ENCODE measurements at regions not wholly inside any gene's neighbourhood (a gene's known extent, or its start where the extent isn't known, plus 50 kb on each side); places are given as distances from the start of the nearest gene placed in this dataset.
A peak's percentile ranks its signal among the peaks of the same experiment; 100 is the strongest.
"Not testable (repeated sequence)": the region's sequence is repeated elsewhere in the genome, so short reads cannot be mapped to it uniquely, and the experiment has no call there.

DNA sequence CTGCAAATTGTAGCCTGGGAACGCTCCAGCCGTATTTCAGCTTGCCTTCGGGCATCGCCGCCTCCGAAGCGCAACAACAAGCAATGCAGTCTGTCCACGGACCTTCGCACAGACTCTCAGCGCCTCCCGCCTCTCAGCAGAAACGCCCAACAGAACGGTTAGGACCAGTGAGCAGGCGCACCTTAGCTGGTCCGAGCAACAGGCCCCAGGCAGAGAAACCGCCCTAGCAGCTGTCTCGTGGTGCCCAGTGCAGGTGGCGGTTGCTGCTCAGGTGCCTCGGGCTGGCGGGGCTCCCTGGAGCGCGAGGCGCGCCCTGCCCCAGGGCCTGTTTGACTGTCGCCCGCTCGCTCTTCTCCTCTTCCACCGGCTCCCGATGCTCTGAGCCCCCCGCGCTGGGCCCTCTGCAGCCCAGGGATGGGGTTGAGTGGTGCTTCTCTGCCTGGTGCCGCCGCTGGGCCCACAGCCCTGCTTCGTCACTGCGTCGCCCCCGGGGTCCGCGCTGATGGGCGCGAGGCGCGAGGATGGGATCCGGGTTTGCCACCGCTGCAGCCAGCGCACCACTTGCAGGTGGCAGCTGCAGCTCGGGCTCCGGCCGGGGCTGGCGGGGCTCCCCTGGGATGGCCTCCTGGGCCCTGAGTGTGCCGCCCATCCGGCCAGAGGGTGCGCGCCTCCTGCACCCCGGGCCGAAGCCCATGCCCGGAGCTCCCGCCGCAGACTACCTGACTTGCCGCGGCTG, 268.4 kb upstream of the FRG2C start:
- no peak for DNase-seq (ENCODE audit: extremely low read depth, low read depth)
- TF ChIP-seq, protein P1, sequence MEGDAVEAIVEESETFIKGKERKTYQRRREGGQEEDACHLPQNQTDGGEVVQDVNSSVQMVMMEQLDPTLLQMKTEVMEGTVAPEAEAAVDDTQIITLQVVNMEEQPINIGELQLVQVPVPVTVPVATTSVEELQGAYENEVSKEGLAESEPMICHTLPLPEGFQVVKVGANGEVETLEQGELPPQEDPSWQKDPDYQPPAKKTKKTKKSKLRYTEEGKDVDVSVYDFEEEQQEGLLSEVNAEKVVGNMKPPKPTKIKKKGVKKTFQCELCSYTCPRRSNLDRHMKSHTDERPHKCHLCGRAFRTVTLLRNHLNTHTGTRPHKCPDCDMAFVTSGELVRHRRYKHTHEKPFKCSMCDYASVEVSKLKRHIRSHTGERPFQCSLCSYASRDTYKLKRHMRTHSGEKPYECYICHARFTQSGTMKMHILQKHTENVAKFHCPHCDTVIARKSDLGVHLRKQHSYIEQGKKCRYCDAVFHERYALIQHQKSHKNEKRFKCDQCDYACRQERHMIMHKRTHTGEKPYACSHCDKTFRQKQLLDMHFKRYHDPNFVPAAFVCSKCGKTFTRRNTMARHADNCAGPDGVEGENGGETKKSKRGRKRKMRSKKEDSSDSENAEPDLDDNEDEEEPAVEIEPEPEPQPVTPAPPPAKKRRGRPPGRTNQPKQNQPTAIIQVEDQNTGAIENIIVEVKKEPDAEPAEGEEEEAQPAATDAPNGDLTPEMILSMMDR (IDR thresholded peaks at IDR 0.05; ENCODE audit: low read depth, low read length): no peak

DNA sequence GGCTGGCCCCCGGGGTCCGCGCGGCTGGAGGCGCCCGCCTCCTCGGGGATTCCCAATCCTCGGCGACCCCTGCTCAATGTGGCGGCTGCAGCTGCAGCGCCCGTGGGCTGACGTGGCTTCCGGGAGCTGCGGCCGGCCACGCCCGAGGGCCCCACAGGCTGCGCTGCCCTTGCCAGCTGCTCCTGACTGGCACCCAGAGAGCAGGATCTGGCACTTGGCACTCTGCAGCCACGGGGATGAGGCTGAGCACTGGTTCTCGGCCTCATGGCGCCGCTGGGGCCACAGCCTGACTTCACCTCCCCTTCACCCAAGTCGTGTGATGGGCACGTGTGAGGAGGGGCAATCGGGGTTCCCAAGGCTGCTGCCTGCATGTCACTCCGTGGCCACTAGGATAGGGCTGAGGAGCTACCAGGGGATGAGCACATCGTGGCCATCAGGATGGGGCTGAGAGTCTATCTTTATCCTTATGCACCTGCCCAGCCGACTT, 267.8 kb upstream of the FRG2C start:
- no peak for DNase-seq (ENCODE audit: extremely low read depth, low read depth)
- TF ChIP-seq, protein P1 (IDR thresholded peaks at IDR 0.05; ENCODE audit: low read depth, low read length): no peak

DNA sequence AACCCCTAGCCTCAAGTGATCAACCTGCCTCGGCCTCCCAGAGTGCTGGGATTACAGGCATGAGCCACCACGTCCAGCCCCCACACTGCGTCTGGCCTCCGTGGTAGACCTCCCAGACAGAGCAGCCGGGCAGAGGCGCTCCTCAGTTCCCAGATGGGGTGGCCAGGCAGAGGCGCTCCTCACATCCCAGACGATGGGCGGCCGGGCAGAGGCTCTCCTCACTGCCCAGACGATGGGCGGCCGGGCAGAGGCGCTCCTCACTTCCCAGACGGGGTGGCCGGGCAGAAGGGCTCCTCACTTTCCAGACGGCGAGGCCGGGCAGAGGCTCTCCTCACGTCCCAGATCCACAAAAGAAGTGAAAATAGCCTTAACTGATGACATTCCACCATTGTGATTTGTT, 266.6 kb upstream of the FRG2C start:
- DNase-seq (ENCODE audit: extremely low read depth, low read depth): not testable (repeated sequence)

DNA sequence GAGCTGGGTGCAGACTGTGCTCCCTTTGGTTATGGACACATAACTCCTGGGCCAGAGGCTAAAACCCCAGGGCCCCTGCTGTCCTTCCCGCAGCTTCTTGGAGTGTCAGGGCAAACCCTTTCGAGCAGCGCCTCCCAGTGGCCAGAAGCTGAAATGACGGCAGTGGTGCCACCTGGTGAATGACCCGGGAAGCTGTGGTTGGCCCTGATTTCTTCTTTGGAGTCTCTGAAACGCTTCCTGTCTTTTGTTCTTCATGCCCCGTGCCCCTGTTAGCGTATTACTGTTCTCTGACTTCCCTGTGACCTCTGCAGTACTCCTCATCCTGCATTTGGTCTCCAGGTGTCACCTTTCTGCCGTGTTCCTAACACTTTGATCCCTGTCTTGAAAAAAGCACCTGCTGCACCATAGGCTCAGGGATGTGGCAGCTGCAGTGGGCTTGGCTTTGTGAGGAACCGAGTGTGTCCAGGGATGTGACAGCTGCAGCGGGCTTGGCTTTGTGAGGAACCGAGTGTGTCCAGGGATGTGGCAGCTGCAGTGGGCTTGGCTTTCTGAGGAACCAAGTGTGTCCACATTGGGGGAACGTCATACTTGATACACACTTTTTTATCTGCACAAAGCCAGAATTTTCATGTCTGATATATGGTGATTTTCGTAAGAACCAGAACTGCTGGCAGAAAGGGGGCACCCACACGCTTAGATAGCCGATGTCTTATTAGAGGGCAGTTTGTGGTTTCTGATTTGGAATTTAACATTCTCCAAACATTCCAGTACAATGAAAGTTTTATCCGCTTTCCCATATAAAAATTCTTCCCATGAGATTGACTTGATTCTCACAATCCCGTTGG, 241.8 kb upstream of the FRG2C start:
- TF ChIP-seq, protein P1 (IDR thresholded peaks at IDR 0.05; ENCODE audit: low read depth, low read length): peak; percentile 52
- DNase-seq (ENCODE audit: extremely low read depth, low read depth): not testable (repeated sequence)

DNA sequence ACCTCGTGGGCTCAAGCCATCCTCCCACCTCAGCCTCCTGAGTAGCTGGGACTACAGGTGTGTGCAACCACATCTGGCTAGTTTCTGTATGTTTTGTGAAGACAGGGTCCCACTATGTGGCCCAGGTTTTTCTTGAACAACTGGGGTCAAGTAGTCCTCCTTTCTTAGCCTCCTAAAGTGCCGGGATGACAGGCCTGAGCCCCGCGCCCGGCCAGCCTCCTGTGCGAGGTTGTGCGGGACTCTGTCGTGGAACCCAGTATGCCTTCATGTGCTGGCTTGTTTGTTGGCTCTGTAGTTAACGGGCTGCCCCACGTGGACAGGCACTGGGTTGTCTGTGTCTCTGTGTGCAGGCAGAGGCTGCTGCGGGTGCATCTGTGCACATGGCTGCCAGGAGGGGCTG, 238.7 kb upstream of the FRG2C start:
- not testable (repeated sequence) for DNase-seq (ENCODE audit: extremely low read depth, low read depth)

DNA sequence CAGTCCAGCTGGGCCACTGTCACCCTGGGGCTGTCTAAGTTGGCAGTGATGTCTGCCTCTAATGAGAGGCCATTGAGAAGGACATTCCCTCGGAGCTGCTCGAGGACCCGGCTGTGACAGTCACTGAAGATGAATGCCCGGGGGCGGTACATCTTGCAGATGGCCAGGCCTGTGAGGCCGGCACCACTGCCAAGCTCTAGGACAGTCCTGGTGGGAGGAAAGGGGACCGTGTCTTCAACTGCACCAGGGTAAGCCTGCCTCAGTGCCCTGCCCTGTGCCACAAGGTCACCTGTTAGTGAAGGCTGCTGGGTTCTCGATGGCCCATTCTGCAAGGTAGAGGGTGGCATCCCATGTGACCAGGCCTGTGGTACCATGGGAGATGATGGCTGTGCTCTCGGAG, 236.6 kb upstream of the FRG2C start:
- not testable (repeated sequence) for DNase-seq (ENCODE audit: extremely low read depth, low read depth)

DNA sequence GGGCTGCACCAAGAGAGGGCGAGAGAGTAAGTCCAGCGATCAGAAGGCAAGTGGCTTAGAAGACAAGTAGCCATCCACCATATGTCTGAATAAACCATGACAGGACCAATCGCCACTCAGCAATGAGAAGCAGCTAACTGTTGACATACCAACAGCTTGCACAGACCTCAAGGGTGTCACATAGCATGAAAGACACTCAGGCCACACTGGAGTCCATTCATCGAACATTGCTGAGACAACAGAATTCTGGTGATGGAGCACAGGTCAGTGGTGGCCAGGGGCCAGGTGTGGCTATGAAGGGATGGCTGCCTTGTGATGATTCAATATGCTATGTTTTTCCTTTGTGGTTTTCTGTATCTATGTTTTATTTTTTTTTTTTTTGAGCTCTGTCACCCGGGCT, 236.2 kb upstream of the FRG2C start:
- not testable (repeated sequence) for DNase-seq (ENCODE audit: extremely low read depth, low read depth)

DNA sequence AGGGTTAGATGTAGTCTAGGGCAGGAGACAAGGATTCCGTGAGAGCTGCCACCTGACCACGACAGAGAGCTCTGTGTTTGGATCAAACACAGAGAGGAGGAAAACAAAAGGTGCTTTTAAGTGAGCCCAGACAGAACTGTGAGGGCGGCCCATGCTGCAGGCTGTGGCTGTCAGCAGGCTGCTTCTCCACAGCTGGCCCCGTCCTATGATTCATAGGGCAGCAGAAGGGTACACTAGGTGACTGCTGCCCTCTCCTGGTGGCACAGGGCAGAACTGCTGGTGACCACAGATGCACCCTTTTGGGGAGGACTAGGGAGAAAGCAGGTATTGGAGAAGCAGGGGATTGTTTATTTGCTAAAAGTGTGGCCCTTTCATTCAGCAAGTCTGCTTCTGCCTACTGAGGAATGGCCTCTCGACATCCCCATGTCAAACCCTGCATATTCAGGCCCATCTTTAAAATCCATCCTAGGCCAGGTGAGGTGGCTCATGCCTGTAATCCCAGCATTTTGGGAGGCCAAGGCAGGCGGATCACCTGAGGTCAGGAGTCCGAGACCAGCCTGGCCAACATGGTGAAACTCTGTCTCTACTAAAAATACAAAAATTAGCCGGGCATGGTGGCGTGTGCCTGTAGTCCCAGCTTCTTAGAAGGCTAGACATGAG, 234.4 kb upstream of the FRG2C start:
- peak; percentile 44 for DNase-seq (ENCODE audit: extremely low read depth, low read depth)

DNA sequence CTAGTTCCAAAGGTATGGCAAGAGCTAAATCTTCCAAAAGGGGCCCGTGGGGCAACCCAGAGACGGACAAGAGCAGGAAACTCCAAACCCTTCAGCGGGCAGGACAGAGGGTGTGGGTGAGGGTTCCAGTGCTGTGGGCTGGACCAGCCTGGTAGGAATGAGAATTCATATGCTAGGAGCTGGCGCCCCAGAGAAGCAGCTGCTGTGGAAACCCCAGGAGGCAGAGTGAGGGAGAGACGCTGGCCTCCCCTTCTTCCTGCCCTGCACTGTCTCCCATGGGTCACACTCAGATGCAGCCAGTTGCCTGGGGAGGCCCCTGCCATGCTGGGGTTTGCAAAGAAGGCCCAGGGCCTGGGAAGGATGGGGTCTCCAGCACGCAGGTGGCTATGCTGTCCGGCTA, 233.7 kb upstream of the FRG2C start:
- DNase-seq (ENCODE audit: extremely low read depth, low read depth): not testable (repeated sequence)

More for the DNA sequence above, 234.4 kb upstream of the FRG2C start:
- TF ChIP-seq, protein P1 (IDR thresholded peaks at IDR 0.05; ENCODE audit: low read depth, low read length): peak; percentile 72

DNA sequence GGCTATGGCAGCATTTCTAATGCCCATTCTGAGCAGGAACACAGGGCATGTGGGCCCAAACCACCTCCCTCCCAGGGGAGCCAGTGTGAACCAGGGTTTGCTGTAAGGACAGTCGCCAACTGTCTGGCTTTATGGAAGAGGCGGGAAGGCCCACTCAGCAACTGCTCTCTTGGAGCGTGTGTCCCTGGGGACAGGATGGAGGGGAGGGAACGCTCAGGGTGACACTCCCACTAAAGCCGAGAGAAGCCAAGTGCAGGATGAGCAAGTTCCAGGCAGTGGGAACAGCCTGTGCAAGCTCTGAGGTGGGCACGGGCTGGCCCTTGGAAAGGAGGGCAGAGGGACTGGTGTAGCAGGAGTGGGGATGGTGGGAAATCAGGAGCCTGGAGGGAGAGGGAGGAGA, 233.0 kb upstream of the FRG2C start:
- DNase-seq (ENCODE audit: extremely low read depth, low read depth): not testable (repeated sequence)

DNA sequence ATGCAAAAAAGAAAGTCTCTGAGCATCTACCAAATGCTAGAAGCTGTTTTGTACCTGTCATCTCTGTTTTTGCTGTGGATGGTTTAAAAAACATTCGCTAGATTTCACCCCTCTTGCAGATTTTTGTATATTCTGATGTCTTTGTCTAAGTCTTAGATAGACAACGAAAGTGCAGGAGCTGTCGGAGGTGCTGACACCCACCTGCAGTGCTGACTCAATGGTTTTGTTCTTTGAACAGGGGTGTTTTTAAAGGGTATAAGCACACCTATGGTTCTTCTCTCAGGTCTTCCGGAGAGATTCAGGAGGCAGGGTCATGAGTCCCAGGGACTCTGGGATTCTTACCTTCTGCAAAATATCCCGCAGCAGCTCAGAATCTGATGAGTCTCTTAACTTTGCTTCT, 231.7 kb upstream of the FRG2C start:
- DNase-seq (ENCODE audit: extremely low read depth, low read depth): not testable (repeated sequence)

DNA sequence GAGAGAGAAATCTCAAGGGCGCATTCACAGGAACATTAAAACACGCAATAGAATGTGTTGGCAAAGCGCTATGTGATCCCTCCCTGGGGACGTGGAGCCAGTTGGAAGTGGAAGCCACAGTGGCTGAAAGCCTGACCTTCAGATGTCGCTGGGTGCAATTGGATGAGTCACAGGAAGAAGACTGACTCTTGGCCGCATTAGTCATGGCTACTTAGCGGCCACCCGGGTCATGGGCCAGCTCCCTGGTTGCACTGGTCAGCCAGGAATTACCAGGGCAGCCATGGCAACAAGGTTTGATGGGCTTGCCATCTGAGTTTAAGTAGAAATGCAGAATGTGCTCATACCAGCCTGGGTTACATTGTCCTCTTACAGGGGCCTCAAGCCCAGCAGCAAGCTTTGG, 231.2 kb upstream of the FRG2C start:
- peak; percentile 73 for DNase-seq (ENCODE audit: extremely low read depth, low read depth)

DNA sequence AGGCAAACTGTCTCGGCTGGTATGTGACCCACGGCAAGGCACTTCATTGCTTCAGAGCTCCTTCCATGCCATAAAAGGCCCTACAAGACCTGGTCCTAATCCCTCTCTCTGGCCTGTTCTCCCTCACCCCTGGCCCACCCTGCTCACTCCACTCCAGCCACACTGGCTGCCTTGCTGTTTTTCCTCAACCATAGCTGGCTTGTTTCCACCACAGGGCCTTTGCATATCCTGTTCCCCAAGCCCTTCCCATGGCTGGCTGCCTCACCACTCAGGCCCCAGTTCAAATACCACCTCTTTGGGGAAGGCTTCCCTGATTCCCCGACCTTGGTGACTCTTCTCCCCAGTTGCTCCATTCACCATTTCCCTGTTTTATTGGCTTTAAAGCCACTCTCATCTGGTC, 230.8 kb upstream of the FRG2C start:
- DNase-seq (ENCODE audit: extremely low read depth, low read depth): not testable (repeated sequence)

DNA sequence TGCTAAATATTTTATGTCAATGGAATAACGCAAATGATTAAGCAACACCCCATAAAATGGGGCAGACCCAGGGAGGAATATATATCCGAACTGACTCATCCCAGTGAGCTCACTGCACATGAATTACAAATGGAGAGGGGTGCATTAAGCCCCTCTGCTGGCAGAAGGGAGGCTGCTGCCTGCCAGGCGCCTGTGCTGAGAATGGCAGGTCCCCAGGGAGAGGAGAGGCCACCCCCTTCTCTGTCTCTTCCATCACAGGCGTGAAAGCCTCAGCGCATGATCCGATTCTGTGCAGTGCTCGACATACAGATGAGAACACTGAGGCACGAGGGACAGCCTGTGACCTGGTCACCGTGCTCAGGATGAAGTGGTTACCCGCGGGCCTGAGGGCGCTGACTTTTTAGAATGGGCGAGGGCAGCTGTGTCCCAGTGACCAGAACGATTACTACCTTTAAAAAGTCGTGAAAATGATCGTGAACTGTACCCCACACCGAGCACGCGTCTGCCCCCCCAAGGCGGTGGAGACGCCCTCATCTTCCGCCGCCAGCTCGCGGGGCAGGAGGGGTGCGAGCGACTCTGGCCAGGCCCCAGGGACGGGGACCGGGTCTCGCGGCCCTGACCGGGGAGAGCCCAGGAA, 229.7 kb upstream of the FRG2C start:
- not testable (repeated sequence) for DNase-seq (ENCODE audit: extremely low read depth, low read depth)

Data from AG09319 (cell line).